ENCODE measurements at regions not wholly inside any gene's neighbourhood (a gene's known extent, or its start where the extent isn't known, plus 50 kb on each side); places are given as distances from the start of the nearest gene placed in this dataset.

DNA sequence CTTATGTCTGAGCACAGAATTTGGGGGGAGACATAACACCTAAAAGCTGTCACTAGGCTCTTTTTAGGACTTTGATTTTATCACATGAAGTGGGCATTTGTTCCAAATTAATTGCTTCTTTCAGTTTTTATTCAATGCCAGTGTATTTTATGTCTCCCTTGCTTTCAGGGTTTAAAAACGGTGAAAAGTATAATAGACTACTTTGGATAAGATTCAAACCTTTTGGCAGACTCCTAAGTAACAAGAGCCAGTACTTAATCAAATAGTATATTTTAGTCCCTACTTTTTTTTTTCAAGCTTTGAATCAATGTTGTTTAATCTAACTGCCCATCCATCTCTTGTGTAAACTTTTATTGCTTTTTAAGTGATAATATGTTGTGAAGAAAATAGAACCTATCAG, 847.2 kb upstream of the DPPA4 start:
- TF ChIP-seq, protein P1, sequence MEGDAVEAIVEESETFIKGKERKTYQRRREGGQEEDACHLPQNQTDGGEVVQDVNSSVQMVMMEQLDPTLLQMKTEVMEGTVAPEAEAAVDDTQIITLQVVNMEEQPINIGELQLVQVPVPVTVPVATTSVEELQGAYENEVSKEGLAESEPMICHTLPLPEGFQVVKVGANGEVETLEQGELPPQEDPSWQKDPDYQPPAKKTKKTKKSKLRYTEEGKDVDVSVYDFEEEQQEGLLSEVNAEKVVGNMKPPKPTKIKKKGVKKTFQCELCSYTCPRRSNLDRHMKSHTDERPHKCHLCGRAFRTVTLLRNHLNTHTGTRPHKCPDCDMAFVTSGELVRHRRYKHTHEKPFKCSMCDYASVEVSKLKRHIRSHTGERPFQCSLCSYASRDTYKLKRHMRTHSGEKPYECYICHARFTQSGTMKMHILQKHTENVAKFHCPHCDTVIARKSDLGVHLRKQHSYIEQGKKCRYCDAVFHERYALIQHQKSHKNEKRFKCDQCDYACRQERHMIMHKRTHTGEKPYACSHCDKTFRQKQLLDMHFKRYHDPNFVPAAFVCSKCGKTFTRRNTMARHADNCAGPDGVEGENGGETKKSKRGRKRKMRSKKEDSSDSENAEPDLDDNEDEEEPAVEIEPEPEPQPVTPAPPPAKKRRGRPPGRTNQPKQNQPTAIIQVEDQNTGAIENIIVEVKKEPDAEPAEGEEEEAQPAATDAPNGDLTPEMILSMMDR (IDR thresholded peaks at IDR 0.05; ENCODE audit: insufficient read depth, low read depth, low read length, missing control alignments), result no peak
- H3K4me3 ChIP-seq (ENCODE audit: low read depth, low read length), result no peak overlapping the region

DNA sequence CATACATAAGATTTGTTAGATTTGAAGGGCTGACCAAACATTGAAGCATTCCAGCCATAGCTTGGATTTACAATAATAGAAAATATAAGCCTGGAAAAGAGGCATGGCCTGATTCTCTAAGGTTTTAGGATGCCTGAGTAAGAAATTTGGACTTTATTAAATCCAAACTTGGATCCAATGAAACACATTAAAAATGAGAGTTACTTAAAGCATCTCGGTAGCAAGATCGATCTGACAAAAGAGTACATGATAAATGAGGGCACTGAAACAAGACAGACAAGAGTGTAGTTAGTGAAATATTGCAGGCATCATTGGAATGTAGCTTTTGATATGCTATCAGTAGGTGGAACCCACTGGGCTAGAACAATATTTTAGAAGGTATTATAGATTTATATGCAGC, 855.7 kb upstream of the DPPA4 start:
- no peak for DNase-seq (ENCODE audit: low read depth)
- TF ChIP-seq, protein P1 (IDR thresholded peaks at IDR 0.05; ENCODE audit: insufficient read depth, low read depth, low read length, missing control alignments), result no peak
- H3K4me3 ChIP-seq (ENCODE audit: low read depth, low read length), result no peak overlapping the region

More for the DNA sequence above, 847.2 kb upstream of the DPPA4 start:
- DNase-seq (ENCODE audit: low read depth), result no peak

DNA sequence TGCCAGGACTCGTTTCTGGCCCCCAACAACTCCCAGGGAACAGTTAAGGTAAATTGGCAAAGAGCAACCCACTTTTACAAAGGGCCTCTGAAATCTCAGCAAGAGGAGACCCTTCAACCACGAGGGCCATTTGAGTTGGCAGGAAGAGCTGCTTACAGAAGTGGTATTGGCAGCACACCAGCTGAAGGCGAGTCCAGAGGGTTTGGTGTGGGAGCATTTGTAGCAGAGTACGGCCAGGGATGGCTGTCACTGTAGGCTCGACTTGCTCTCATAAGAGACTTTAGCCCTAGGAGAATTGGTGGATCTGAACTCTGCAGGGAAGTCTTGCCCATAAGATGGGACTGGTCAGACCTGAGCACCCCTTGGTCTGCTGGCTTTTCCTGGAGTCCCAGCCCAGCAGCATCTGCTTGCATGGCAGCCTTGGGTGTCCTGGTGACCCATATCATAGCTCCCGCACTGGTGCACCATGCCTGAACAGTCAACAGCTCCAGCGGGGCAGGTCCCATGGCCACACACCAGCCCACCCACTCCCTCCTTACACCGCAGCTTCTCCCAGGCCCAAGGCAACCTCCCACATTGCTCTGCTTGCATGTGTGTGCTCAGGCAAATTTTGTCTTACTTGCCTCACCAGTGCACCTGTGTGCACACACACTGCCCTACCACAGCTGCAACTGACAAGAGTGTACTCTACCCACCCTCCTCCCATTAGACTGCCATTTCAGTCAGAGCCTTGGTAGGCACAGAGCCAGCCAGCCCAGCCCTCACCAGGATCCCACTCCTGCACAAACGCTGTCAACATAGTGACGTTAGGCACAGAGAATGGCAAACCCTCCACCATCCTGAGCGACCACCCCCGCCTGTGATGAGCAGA, 861.6 kb upstream of the DPPA4 start:
- no peak overlapping the region for H3K4me3 ChIP-seq (ENCODE audit: low read depth, low read length)
- TF ChIP-seq, protein P1 (IDR thresholded peaks at IDR 0.05; ENCODE audit: insufficient read depth, low read depth, low read length, missing control alignments), result no peak
- DNase-seq (ENCODE audit: low read depth), result no peak

DNA sequence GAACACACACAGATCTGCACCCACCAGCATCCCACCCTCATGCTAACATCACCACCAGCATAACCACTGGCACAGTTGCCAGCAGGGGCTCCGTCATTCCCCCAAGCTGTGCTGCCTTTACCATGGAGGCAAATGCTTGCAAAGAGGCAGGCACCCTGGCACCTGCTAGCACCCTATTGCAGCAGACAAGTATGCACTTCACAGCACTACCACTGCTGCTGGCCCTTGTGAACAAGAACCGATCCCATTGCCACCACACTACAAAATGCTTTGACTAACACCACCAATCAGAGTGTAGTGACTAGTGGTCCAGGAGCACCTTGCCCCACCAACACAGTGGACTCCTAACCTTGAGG, 862.2 kb upstream of the DPPA4 start:
- TF ChIP-seq, protein P1 (IDR thresholded peaks at IDR 0.05; ENCODE audit: insufficient read depth, low read depth, low read length, missing control alignments), result no peak
- DNase-seq (ENCODE audit: low read depth), result no peak
- no peak overlapping the region for H3K4me3 ChIP-seq (ENCODE audit: low read depth, low read length)

DNA sequence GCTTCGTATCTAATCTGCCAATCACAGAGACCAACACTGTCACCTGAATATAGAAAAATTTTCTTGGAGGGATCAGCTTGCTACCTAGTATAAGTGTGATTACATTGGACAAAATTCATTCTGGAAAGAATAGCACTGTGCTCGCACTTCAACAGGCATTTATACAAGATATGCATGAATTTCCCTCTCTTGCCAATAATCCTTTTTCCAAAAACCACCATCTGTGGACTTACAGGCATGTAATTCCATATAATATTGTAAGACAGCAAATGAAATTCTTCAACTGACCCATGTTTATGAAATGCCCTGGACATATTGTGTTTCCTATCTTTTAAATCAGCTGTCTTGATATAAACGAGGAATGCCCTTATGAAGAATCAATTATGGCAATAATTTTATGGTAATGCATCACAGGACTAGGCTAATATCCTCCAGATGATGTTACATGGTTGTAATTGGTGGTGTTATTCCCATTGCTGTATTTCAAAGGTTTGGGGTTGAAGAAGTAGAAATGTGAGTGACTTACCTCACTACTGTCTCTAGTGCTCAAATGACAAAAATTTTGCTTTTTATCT, 861.4 kb upstream of the NECTIN3 start:
- no peak overlapping the region for H3K4me3 ChIP-seq (ENCODE audit: low read depth, low read length)
- DNase-seq (ENCODE audit: low read depth), result no peak
- TF ChIP-seq, protein P1 (IDR thresholded peaks at IDR 0.05; ENCODE audit: insufficient read depth, low read depth, low read length, missing control alignments), result no peak

DNA sequence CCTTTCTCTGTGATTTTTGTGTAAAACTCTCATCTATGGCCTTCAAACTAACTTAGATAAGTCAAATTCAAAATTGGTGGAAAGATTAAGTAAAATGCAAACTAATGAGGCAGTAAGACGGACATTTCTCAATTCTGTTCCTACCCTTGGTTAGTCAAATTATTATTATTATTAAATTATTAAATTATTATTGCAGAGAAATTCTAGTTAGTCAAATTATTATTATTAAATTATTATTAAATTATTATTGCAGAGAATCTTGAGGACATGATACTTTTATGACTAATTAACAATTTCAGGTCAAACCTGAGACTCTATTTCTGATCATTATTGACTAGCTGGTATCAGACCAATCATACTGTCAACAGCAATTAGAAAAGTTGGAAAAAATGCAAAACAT, 845.0 kb upstream of the NECTIN3 start:
- no peak overlapping the region for H3K4me3 ChIP-seq (ENCODE audit: low read depth, low read length)
- DNase-seq (ENCODE audit: low read depth), result no peak
- TF ChIP-seq, protein P1 (IDR thresholded peaks at IDR 0.05; ENCODE audit: insufficient read depth, low read depth, low read length, missing control alignments), result no peak
